ENCODE measurements at regions not wholly inside any gene's neighbourhood (a gene's known extent, or its start where the extent isn't known, plus 50 kb on each side); places are given as distances from the start of the nearest gene placed in this dataset.

DNA sequence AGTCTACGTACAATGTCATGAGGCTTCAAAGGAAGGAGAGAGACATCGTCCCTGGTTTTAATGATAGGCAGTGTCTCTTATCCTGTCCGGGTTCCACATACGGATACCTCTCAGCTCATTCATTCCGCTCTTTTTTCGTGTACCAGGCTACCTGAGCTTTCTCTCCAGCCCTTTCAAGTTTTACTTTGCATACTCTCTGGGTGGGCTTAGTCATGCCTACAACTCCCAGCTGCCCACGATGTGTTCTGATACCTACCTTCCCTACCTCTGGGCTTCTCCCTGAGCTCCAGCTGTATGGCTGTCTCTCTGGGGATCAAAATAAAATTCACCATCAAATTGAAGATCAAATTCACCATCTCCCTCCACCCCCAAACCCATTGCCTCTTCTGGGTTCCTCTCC lies 354.0 kb upstream of the EEF2KMT start:
- no peak for DNase-seq (ENCODE audit: extremely low spot score, unreplicated experiment)
- H3K27me3 Mint-ChIP-seq, result peaks cover 76% of the 10 kb centered on the region
- peaks cover 4% of the 10 kb centered on the region for H3K4me1 Mint-ChIP-seq (ENCODE audit: unreplicated experiment)
- TF ChIP-seq, protein P1, sequence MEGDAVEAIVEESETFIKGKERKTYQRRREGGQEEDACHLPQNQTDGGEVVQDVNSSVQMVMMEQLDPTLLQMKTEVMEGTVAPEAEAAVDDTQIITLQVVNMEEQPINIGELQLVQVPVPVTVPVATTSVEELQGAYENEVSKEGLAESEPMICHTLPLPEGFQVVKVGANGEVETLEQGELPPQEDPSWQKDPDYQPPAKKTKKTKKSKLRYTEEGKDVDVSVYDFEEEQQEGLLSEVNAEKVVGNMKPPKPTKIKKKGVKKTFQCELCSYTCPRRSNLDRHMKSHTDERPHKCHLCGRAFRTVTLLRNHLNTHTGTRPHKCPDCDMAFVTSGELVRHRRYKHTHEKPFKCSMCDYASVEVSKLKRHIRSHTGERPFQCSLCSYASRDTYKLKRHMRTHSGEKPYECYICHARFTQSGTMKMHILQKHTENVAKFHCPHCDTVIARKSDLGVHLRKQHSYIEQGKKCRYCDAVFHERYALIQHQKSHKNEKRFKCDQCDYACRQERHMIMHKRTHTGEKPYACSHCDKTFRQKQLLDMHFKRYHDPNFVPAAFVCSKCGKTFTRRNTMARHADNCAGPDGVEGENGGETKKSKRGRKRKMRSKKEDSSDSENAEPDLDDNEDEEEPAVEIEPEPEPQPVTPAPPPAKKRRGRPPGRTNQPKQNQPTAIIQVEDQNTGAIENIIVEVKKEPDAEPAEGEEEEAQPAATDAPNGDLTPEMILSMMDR (conservative IDR thresholded peaks at IDR 0.05), result no peak
- no peaks in the 10 kb centered on the region for H3K36me3 Mint-ChIP-seq
- no peak overlapping the region for H3K4me3 Mint-ChIP-seq
- no peaks in the 10 kb centered on the region for H3K9me3 Mint-ChIP-seq
- H3K27ac Mint-ChIP-seq, result no peak overlapping the region

DNA sequence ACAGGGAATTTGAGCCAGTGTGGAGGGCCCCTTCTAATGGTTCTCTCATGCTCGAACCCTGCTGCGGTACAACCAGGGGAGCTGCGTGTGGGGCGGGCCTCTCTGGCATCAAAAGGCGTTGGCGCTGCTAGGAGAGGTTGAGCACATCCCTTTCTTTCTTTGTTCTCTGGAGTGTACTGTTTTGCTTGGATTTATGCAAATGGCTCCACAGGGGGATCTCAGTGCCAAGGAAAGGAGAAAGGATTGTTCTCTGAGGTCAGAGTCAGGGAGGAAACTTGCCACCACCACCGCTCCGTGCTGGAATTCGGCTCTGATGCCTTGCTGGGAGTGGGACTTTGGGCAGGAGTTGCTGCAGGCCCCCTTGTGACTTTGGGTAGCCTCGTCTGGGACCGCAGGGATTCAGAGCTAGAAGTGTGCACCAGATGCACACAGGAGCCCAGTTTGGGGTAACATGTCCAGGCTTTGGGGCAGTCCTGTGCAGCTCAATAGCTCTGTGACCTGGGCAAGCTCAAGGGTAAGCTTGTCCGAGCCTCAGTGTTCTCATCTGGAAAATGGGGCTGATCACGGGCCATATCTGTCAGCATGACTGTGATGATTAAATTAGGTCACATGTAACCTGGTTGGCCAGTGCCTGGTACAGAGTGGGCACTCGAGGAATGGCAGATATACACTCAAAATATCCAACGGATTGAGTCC lies 353.0 kb upstream of the EEF2KMT start:
- H3K4me3 Mint-ChIP-seq, result no peak overlapping the region
- TF ChIP-seq, protein P1 (conservative IDR thresholded peaks at IDR 0.05), result no peak
- H3K27me3 Mint-ChIP-seq, result peaks cover 81% of the 10 kb centered on the region
- no peaks in the 10 kb centered on the region for H3K9me3 Mint-ChIP-seq
- H3K4me1 Mint-ChIP-seq (ENCODE audit: unreplicated experiment), result peaks cover 4% of the 10 kb centered on the region
- no peak overlapping the region for H3K27ac Mint-ChIP-seq
- no peaks in the 10 kb centered on the region for H3K36me3 Mint-ChIP-seq
- DNase-seq (ENCODE audit: extremely low spot score, unreplicated experiment), result no peak

DNA sequence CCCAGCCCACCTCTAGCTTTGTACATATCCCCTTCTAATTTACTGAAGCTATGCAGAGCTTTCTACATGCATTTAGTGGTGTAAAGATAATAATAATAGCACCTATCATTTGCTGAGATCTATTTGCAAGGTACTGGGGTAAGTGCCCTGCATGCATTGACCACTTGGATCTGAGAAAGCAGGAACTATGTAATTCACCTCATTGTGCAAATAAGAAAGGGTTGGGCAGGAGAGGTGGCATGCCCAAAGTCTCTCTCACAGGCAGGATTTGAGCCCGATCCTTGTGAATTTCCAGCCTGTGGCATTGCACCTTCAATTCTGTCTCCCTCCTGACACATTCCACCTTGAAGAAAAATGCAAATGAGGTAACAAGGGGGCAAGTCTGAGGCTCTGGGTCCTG lies 352.3 kb upstream of the EEF2KMT start:
- H3K36me3 Mint-ChIP-seq, result no peaks in the 10 kb centered on the region
- H3K4me1 Mint-ChIP-seq (ENCODE audit: unreplicated experiment), result peaks cover 4% of the 10 kb centered on the region
- H3K27me3 Mint-ChIP-seq, result peaks cover 84% of the 10 kb centered on the region
- H3K4me3 Mint-ChIP-seq, result no peak overlapping the region
- H3K27ac Mint-ChIP-seq, result no peak overlapping the region
- no peaks in the 10 kb centered on the region for H3K9me3 Mint-ChIP-seq
- no peak for DNase-seq (ENCODE audit: extremely low spot score, unreplicated experiment)
- TF ChIP-seq, protein P1 (conservative IDR thresholded peaks at IDR 0.05), result no peak

DNA sequence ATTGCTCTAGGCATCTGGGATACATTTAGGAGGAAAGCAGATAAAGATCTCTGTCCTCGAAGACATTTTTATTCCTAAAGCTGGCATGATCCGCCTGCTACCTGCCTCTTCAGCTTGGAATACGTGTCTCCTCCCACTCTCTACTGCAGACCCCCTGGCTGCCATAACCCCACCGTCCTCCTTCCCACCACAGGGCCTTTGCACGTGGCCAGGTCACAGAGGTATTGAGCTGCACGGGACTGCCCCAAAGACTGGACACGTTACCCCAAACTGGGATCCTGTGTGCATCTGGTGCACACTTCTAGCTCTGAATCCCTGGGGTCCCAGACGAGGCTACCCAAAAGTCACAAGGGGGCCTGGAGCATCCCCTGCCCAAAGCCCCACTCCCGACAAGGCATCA lies 351.2 kb upstream of the EEF2KMT start:
- H3K36me3 Mint-ChIP-seq, result no peaks in the 10 kb centered on the region
- no peak for DNase-seq (ENCODE audit: extremely low spot score, unreplicated experiment)
- no peak overlapping the region for H3K27ac Mint-ChIP-seq
- peaks cover 87% of the 10 kb centered on the region for H3K27me3 Mint-ChIP-seq
- H3K4me3 Mint-ChIP-seq, result no peak overlapping the region
- peaks cover 4% of the 10 kb centered on the region for H3K4me1 Mint-ChIP-seq (ENCODE audit: unreplicated experiment)
- H3K9me3 Mint-ChIP-seq, result no peaks in the 10 kb centered on the region
- TF ChIP-seq, protein P1 (conservative IDR thresholded peaks at IDR 0.05), result no peak

DNA sequence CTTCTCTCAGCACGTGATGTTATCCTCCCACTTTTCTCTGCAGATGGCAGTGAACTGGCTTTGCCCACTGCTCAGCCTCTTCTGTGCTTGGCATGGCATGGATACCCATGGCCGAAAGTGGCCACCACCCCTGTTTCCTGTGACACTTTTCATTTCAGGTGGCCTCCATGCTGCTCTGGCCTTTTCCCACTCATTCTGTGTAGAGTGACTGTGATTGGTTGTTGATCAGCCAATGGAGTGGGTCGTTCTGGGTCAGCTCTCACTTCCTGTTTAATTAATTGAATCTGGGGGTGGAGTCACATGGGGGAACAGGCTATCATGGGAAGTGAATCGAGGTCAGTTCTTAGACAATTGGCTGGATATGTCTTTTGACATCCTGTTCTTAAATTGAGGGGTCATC lies 350.1 kb upstream of the EEF2KMT start:
- TF ChIP-seq, protein P1 (conservative IDR thresholded peaks at IDR 0.05), result no peak
- Mint-ChIP-seq H3K27me3 (peaks cover 79% of the 10 kb centered on the region), H3K4me3 (no peak overlapping the region)

More for the DNA sequence above, 350.1 kb upstream of the EEF2KMT start:
- Mint-ChIP-seq H3K36me3 (no peaks in the 10 kb centered on the region), H3K9me3 (no peaks in the 10 kb centered on the region), H3K4me1 (ENCODE audit: unreplicated experiment) (peaks cover 4% of the 10 kb centered on the region), H3K27ac (no peak overlapping the region)
- DNase-seq (ENCODE audit: extremely low spot score, unreplicated experiment), result no peak
